Right lobe of liver (tissue), 4 donors: ENCODE measurements at regions not wholly inside any gene's neighbourhood (a gene's known extent, or its start where the extent isn't known, plus 50 kb on each side); places are given as distances from the start of the nearest gene placed in this dataset.

ENCODE experiments used
- POLR2A ChIP-seq: fragments of 450-650 bp; IDR thresholded peaks from one replicate; pipeline ENCODE4 v1.6.1; 2017; ENCODE audit warnings: antibody characterized with exemption, mild to moderate bottlenecking
- TF ChIP-seq, protein P1 (sequence below), 4 donors: fragments of 200-600 bp in 3 of 4; fragments of 450-650 bp in 1 of 4; IDR thresholded peaks; one replicate each; pipeline versions ENCODE4 v1.5.1 to v1.8.0; 2016 to 2022; ENCODE audit warnings: antibody characterized with exemption in 4 of 4, mild to moderate bottlenecking in 2 of 4
- donor health status: DM: no; HTN: no; CAD: no.
- donor health status: DM: no; HTN: no; CAD: no.
- donor health status: DM: no; HTN: yes; CAD: no.

DNA sequence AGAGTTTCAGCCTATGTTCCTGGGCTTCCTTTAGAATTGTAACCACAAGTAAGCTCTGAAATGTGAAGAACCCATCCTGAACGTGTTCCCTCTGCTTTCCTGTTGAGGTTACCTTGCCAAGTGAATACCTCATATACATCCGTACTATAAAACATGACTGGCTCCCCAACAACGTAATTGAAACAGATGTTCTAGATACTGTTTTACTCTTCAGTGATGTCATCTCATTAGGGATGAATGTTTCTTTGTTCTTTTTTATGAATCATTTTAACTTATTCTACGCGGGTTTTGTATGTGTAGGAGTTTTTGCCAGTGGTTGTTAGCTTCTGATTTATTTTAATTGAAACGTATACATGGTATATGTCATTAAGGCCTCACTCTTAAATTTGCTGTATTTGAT, 166.8 kb downstream of the SAMD5 start:
- TF ChIP-seq, protein P1, sequence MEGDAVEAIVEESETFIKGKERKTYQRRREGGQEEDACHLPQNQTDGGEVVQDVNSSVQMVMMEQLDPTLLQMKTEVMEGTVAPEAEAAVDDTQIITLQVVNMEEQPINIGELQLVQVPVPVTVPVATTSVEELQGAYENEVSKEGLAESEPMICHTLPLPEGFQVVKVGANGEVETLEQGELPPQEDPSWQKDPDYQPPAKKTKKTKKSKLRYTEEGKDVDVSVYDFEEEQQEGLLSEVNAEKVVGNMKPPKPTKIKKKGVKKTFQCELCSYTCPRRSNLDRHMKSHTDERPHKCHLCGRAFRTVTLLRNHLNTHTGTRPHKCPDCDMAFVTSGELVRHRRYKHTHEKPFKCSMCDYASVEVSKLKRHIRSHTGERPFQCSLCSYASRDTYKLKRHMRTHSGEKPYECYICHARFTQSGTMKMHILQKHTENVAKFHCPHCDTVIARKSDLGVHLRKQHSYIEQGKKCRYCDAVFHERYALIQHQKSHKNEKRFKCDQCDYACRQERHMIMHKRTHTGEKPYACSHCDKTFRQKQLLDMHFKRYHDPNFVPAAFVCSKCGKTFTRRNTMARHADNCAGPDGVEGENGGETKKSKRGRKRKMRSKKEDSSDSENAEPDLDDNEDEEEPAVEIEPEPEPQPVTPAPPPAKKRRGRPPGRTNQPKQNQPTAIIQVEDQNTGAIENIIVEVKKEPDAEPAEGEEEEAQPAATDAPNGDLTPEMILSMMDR (IDR thresholded peaks at IDR 0.05): no peak
- TF ChIP-seq POLR2A: no peak
